HG03103 (cell line): ENCODE measurements at regions not wholly inside any gene's neighbourhood (a gene's known extent, or its start where the extent isn't known, plus 50 kb on each side); places are given as distances from the start of the nearest gene placed in this dataset.

ENCODE experiments used
- ATAC-seq: cut with Tn5 transposase; IDR thresholded peaks from one replicate; pipeline ENCODE4 v1.9.1; 2021; ENCODE audit warnings: low read depth; ENCODE audit not compliant: unreplicated experiment

DNA sequence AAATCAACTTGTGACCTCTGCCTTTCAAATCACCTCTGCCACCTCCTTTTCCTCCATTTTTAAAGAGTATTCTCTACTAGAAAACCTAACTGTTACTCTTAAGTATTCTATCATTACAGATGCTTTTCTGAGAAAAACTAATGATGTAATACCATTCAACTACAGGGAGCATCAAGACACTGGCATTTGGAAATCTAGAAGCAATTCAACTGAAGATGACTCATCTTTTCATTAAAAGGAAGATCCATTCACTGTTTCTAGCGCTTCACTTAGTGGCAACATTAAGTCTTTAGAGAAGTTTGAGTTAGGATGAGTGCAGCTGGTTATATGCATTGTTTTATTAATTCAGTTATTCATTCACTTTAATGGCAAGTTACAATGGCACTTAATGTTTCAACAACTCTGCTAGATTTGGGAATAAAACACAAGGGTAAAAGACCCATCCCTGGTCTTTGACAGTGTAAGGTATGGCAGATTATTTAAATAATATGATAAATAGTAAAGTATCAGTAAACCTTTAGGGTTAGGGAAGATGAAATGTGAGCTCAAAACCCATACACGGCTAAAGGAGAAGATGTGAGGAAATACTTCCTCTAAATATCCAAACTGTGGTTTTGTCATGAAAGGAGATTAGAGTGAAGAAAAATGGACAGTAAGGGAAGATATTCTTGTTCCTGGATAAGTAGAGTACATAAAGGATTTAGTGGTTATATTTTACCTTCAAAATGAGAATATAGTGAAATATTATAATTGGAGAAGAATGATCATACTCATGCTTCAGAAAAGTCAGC is 61.7 kb downstream of the KCNJ2 start:
- no peak for ATAC-seq

- ATAC-seq = no peak
These were observed 63.1 kb downstream of the KCNJ2 start for GRCh38 chr17:70232466-70232865.

GRCh38 chr17:70235252-70235651 is 65.9 kb downstream of the KCNJ2 start:
- no peak for ATAC-seq

- ATAC-seq = no peak
These were observed 68.9 kb downstream of the KCNJ2 start for GRCh38 chr17:70238228-70238627.

DNA sequence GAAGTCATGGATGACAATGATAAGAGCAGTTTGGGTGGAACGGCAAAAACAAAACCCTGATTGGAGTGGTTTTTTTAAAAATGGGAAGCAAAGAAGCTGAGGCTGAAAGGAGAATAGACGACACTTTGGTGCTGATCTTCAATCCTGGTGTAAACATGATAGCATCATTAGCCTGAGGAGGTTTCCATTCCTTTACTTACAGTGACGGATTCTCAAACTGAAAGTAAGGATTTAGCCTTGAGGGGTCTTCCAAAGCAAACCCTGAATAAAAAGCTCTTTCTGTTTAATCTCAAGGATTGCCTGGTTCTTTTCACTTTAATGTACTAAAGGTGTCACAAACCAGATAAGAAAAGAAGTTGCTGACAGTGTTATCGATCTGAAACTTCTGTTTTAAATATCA is 69.3 kb downstream of the KCNJ2 start:
- no peak for ATAC-seq

DNA sequence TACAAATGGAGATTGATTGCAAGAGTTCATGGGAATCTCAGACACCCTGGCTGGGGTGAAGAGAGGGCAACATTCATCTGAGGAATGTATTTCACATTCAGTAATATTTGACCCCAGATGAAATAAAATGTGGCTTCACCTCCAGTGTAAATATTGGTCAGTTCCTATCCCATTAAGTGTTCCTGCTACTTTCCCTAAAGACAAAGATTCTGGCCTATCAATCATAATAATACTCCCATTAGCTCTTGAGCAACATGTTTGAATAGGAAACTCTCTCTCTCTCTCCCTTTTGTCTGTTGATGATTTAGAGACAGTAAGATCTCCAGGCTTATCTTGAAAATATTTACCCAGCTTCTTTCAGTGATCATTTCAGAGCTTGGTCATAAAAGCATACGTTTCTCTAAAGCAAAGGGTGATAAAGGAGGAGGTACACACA is 70.1 kb downstream of the KCNJ2 start:
- ATAC-seq = no peak

GRCh38 chr17:70241071-70241470 is 71.7 kb downstream of the KCNJ2 start:
- ATAC-seq = no peak

DNA sequence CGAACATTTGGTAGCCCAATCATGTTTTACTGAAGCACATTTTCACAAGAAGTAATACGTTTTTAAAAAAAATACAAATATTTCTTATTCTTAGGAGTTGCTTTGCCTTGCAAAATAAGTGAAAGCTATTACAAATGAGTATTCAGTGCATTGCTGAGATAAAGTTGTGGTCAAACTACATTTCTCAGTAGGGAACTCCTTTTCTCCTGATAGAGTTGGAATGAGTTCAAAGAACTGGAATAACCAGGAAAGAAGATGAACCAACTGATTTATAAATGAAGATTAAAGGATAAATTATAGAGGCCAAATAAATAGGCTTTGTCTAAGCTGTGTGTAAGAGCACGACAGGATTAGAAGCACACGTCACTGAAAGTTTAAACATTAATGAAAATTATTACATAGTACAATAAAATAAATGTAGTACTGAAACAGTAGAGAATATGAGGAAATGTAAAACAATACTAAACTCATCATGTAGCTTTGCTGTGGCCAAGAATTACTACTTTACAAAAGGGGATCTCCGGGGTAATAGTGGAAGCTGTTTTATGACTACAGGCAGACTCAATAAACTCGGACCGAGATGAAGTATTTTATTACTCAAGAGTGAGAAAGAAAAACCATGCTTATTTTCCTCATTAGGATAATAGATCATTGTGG is 73.6 kb downstream of the KCNJ2 start:
- no peak for ATAC-seq

DNA sequence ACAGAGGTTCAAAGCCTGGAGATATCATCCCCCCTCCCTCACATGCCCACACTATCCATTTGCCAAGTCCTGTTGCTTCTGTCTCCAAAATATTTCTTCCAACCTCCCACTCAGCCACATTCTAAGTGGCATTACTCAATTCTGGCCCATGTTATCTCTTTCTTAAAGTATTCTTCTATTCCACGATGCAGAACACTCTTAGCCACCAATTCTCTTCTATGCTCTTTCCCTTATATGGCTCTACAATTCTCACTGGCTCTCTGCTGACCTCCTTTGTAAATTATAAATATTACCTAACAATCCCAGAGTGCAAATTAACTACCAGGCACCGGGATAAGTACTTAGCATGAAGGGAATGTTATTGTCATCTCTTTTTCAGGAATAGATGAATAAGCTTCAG is 82.4 kb downstream of the KCNJ2 start:
- no peak for ATAC-seq

DNA sequence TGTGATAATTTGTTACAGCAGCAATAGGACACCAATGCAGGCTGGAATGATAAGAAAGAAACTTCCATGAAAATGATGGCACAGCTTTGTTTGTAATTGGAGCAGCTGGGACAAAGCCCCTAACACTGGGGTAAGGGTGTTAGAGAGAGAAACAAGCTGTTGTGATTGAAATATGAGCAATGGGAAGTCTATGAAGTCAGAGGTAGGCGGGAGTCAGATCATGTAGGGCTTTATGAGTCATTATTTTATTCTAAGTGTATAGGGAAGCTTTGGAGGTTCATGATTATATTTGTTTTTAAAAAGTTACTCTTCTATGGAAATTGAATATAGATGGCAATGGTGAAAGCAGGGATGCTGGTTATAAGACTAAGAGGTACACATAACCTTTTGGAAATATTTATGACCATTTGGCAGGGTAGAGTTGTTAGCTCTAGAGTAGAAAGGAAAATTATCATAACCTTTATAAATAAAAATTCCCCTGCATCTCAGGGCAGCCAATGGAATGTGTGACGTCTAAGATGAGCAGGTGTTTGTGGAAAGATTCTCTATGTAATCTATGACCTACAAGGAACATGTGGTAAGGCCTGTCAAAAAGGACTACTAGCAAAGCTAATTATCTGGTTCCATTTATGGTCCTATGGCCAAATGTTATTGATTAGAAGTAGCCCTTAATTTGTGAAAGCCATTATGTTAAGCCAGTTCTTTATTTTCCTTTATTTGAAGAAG is 85.6 kb downstream of the KCNJ2 start:
- ATAC-seq = no peak

DNA sequence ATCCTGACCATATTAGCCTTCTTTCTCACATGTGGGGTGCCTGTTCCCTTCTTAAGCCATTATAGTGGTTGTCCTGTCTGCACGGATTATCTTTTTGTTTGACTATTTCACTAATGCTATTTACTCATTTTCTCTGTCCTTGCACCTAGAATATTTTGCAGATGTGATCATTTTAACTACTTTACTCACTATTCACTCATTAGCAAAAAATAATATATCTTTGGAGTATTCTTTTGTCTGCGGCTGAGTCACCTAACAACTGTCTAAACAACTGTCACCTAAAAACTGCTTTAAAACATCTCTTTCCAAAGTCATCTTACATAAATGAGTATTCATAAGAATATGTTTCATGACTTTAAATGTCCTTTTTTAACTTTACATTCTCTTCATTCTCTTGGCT is 87.4 kb downstream of the KCNJ2 start:
- no peak for ATAC-seq

GRCh38 chr17:70258465-70258864 is 89.1 kb downstream of the KCNJ2 start:
- no peak for ATAC-seq

DNA sequence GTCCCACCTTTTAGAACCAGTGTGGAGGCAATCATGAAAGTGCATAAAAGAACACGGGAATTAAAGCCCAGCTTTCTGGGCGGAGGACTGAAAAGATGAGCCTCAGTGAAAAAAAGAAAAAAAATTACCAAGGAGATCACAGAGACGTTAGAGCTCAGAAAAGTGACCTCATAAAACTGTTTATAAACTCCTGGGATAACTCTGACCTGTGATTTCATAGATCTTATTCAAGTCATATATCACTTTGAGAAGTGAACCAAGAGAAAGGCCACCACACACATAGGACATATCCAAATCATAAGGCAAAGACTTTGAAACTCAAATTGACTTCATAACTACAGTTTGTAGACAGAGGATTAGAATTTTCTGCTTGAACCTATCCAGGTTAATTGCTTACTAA is 90.1 kb downstream of the KCNJ2 start:
- ATAC-seq = no peak

GRCh38 chr17:70261170-70261569 is 91.8 kb downstream of the KCNJ2 start:
- ATAC-seq = no peak

- ATAC-seq = no peak
These were observed 96.1 kb downstream of the KCNJ2 start for GRCh38 chr17:70265471-70265870.

GRCh38 chr17:70266394-70266793 is 97.1 kb downstream of the KCNJ2 start:
- ATAC-seq = no peak

- no peak for ATAC-seq
These were observed 99.1 kb downstream of the KCNJ2 start for GRCh38 chr17:70268383-70268782.

DNA sequence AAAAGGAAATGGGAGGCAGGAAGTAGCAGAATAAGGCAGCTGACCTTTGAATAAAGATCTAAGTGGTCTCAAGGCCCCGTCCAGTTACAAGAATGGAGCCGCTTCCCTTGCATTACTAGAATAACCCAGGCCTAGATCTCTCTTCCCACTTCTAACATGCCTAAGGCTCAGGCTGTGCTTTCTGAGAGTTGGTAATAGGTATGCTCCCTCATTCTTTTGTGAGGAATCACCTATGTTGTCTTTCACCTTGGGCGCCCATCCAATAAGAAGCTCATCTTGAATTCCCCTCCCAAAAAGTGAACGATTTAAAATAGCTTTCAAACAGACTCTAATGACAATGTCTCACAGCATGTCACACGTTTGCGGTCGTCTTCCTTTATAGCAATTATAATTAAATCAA is 101.2 kb downstream of the KCNJ2 start:
- no peak for ATAC-seq

DNA sequence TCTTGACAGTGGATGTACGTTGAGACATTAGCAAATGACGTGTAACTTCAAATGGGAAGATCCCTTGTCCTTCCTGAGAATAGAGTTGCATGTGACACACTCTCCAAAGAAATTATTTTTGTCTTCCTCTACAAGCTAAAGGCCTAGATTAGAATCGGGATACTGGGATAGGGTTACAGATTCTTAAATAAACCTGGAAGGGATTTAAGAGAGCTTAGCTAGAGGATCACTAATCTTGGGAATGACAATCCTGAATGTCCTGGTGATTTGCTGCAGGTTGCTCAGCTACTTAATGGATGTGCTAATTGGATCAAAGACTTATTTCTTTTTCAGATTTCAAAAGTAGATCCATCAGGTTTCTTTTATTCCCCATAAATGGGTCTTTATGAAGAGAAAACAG is 101.9 kb downstream of the KCNJ2 start:
- ATAC-seq = no peak

DNA sequence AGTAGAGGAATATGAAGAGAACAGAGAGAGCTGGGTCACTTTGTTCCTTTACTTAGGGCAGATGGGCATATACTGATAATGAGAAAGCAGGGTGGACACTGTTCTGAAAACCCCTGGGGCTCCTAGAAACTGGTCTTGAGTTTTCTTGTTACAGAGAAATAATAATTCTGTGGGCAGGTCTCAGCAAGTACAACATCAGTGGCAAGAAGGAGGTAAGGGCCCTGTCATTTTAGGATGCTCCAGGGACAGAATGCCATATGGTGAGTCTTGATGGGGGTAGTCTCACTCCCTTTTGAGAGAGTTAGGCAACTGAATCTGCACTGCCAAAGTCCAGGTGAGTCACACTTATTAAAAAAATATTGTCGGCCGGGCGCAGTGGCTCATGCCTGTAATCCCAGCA is 102.3 kb downstream of the KCNJ2 start:
- no peak for ATAC-seq

DNA sequence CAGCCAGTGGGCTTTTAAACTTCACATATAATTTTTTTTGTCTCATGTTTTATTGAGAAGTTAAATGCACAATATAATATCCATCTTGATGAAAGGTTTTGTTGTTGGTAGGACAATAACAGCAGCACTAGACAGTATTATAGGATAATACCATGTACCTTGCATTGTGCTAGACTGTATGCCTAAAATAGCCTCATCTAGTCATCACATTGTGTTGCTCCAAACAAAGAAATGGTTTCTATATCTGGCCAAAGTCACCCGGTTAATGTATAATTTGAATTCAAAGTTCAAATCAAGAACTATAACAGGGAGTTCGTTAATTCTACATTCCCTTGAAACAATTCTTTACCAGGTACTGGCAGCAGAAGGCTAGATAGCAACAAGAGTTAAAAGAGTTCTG is 104.9 kb downstream of the KCNJ2 start:
- no peak for ATAC-seq

GRCh38 chr17:70276906-70277305 is 107.6 kb downstream of the KCNJ2 start:
- no peak for ATAC-seq
